ENCODE measurements at regions not wholly inside any gene's neighbourhood (a gene's known extent, or its start where the extent isn't known, plus 50 kb on each side); places are given as distances from the start of the nearest gene placed in this dataset.

- TF ChIP-seq POLR2A (IDR thresholded peaks at IDR 0.05) (no peak), CTCF (IDR thresholded peaks at IDR 0.05) (no peak)
Observed at GRCh38 chr3:81925385-81925784, 163.9 kb upstream of the GBE1 start.
